ENCODE measurements at regions not wholly inside any gene's neighbourhood (a gene's known extent, or its start where the extent isn't known, plus 50 kb on each side); places are given as distances from the start of the nearest gene placed in this dataset.
"Not testable (repeated sequence)": the region's sequence is repeated elsewhere in the genome, so short reads cannot be mapped to it uniquely, and the experiment has no call there.

- DNase-seq (ENCODE audit: low read depth in 2 of 3, low spot score in 2 of 3), result no peak
Measured at GRCh38 chr2:104904889-104905288, 51.0 kb downstream of the POU3F3 start.

- DNase-seq (ENCODE audit: low read depth in 2 of 3, low spot score in 2 of 3), result no peak
Measured at GRCh38 chr2:104909317-104909716, 55.4 kb downstream of the POU3F3 start.

GRCh38 chr2:104914509-104914908 lies 60.6 kb downstream of the POU3F3 start:
- no peak for DNase-seq (ENCODE audit: low read depth in 2 of 3, low spot score in 2 of 3)

- DNase-seq (ENCODE audit: low read depth in 2 of 3, low spot score in 2 of 3), result no peak
Measured at GRCh38 chr2:104915107-104915793, 61.3 kb downstream of the POU3F3 start.

- DNase-seq (ENCODE audit: low read depth in 2 of 3, low spot score in 2 of 3), result no peak
Measured at GRCh38 chr2:104919127-104919526, 65.2 kb downstream of the POU3F3 start.

- DNase-seq (ENCODE audit: low read depth in 2 of 3, low spot score in 2 of 3), result no peak
Measured at GRCh38 chr2:104923665-104924064, 69.8 kb downstream of the POU3F3 start.

GRCh38 chr2:104929663-104930062 lies 75.7 kb downstream of the POU3F3 start:
- no peak for DNase-seq (ENCODE audit: low read depth in 2 of 3, low spot score in 2 of 3)

GRCh38 chr2:104930732-104931131 lies 76.8 kb downstream of the POU3F3 start:
- DNase-seq (ENCODE audit: low read depth in 2 of 3, low spot score in 2 of 3), result no peak

- no peak for DNase-seq (ENCODE audit: low read depth in 2 of 3, low spot score in 2 of 3)
Measured at GRCh38 chr2:104932243-104932642, 78.3 kb downstream of the POU3F3 start.

GRCh38 chr2:104933151-104933917 lies 79.4 kb downstream of the POU3F3 start:
- no peak for DNase-seq (ENCODE audit: low read depth in 2 of 3, low spot score in 2 of 3)

- DNase-seq (ENCODE audit: low read depth in 2 of 3, low spot score in 2 of 3), result no peak
Measured at GRCh38 chr2:104936527-104936926, 82.6 kb downstream of the POU3F3 start.

GRCh38 chr2:104938231-104938941 lies 84.5 kb downstream of the POU3F3 start:
- DNase-seq (ENCODE audit: low read depth in 2 of 3, low spot score in 2 of 3), result no peak

- DNase-seq (ENCODE audit: low read depth in 2 of 3, low spot score in 2 of 3), result no peak
Measured at GRCh38 chr2:104939570-104940217, 85.8 kb downstream of the POU3F3 start.

GRCh38 chr2:104944495-104944894 lies 90.6 kb downstream of the POU3F3 start:
- no peak for DNase-seq (ENCODE audit: low read depth in 2 of 3, low spot score in 2 of 3)

- no peak for DNase-seq (ENCODE audit: low read depth in 2 of 3, low spot score in 2 of 3)
Measured at GRCh38 chr2:104945121-104945520, 91.2 kb downstream of the POU3F3 start.

- DNase-seq (ENCODE audit: low read depth in 2 of 3, low spot score in 2 of 3), result no peak
Measured at GRCh38 chr2:104945866-104946265, 92.0 kb downstream of the POU3F3 start.

GRCh38 chr2:104947456-104947855 lies 90.4 kb upstream of the MRPS9 start:
- not testable (repeated sequence) for DNase-seq (ENCODE audit: low read depth in 2 of 3, low spot score in 2 of 3)

GRCh38 chr2:104952976-104953375 lies 84.9 kb upstream of the MRPS9 start:
- DNase-seq (ENCODE audit: low read depth in 2 of 3, low spot score in 2 of 3), result no peak

- no peak for DNase-seq (ENCODE audit: low read depth in 2 of 3, low spot score in 2 of 3)
Measured at GRCh38 chr2:104965900-104966299, 72.0 kb upstream of the MRPS9 start.

GRCh38 chr2:104969564-104969963 lies 68.3 kb upstream of the MRPS9 start:
- DNase-seq (ENCODE audit: low read depth in 2 of 3, low spot score in 2 of 3), result no peak

GRCh38 chr2:104975371-104975770 lies 62.5 kb upstream of the MRPS9 start:
- DNase-seq (ENCODE audit: low read depth in 2 of 3, low spot score in 2 of 3), result no peak

- no peak for DNase-seq (ENCODE audit: low read depth in 2 of 3, low spot score in 2 of 3)
Measured at GRCh38 chr2:104975851-104976250, 62.0 kb upstream of the MRPS9 start.
